Heart left ventricle (tissue), 13 donors: ENCODE measurements at regions not wholly inside any gene's neighbourhood (a gene's known extent, or its start where the extent isn't known, plus 50 kb on each side); places are given as distances from the start of the nearest gene placed in this dataset.

ENCODE experiments used
- POLR2A ChIP-seq, 2 donors: fragments of 450-650 bp; IDR thresholded peaks; one replicate each; pipeline ENCODE4 v1.6.1; 2017; ENCODE audit warnings: antibody characterized with exemption in 2 of 2, mild to moderate bottlenecking in 2 of 2, moderate library complexity in 2 of 2
- TF ChIP-seq, protein P1 (sequence below), 12 donors: fragments of 200-600 bp; sonication (generic) in 4 of 12; IDR thresholded peaks; one replicate each; pipeline versions ENCODE4 v1.5.0 to v1.8.0; 2018 to 2022; ENCODE audit warnings: antibody characterized with exemption in 12 of 12, mild to moderate bottlenecking in 5 of 12
- donor health status: ischemic (EF 13 %, LVEDD 7.1; RV severe dilation, severe dysfunction).
- donor health status: DM: no; HTN: yes; CAD: no.
- donor health status: DM: no; HTN: no; CAD: no.
- donor health status: ischemic (EF 25% LVEDD 6.9; RV normal size, moderate dysfunction).
- donor health status: ischemic (EF 25% LVEDD 5.7; RV mildly dilated, moderate dysfunction).
- donor health status: ischemic (EF 35%, LVEDD 5.7; RV mildly dilated, moderate dysfunction).
- donor health status: nonischemic (EF 11% LVEDD 7.7; RV severe dilation, severe dysfunction).
- donor health status: DM: yes; HTN: yes; CAD: no.
- donor health status: PGD.
- donor health status: ischemic (EF 29% LVEDD 5.4; RV normal size, mild dysfunction).
- donor health status: nonischemic (EF 23%, LVEDD 6.1; RV moderate dilation, normal function).

DNA sequence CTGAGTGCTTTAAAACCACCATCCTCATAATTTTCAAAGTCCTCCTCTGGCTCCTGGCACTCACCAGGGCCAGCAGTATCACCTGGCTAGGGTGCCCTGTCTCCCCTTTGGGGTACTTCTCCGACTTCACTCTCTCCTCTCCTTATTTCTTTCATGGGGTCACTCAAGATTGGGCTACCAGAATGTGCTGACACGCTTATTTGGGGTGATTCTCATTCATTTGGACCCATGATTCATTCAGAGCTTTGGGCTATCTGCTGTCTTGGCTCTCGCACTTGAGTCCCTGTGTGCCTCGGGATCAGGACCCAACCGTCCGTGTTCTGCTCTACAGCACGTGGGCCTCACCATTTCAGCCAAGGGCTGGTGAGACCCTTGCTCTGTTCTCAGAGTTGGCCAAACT lies 70.1 kb upstream of the NEDD4L start:
- TF ChIP-seq, protein P1, sequence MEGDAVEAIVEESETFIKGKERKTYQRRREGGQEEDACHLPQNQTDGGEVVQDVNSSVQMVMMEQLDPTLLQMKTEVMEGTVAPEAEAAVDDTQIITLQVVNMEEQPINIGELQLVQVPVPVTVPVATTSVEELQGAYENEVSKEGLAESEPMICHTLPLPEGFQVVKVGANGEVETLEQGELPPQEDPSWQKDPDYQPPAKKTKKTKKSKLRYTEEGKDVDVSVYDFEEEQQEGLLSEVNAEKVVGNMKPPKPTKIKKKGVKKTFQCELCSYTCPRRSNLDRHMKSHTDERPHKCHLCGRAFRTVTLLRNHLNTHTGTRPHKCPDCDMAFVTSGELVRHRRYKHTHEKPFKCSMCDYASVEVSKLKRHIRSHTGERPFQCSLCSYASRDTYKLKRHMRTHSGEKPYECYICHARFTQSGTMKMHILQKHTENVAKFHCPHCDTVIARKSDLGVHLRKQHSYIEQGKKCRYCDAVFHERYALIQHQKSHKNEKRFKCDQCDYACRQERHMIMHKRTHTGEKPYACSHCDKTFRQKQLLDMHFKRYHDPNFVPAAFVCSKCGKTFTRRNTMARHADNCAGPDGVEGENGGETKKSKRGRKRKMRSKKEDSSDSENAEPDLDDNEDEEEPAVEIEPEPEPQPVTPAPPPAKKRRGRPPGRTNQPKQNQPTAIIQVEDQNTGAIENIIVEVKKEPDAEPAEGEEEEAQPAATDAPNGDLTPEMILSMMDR (IDR thresholded peaks at IDR 0.05) = no peak
- no peak for TF ChIP-seq POLR2A (IDR thresholded peaks at IDR 0.05)
